Activated T-cell treated with anti-CD3 and anti-CD28 coated beads, Interleukin-2, amount 50 U/mL, for 24 hours (primary cell): ENCODE measurements at regions not wholly inside any gene's neighbourhood (a gene's known extent, or its start where the extent isn't known, plus 50 kb on each side); places are given as distances from the start of the nearest gene placed in this dataset.

Experiments
- DNase-seq: peaks from one replicate; pipeline ENCODE4 v3.0.0-alpha.2; 2020
- H3K27ac Mint-ChIP-seq: 2 replicates; pipeline ENCODE4 v1.8.0; 2020; ENCODE audit warnings: mild to moderate bottlenecking, mixed read lengths
- H3K27me3 Mint-ChIP-seq: 2 replicates; pipeline ENCODE4 v1.8.0; 2020; ENCODE audit warnings: mixed read lengths
- H3K36me3 Mint-ChIP-seq: 2 replicates; pipeline ENCODE4 v1.8.0; 2020; ENCODE audit warnings: low read depth, mixed read lengths
- H3K4me1 Mint-ChIP-seq: 2 replicates; pipeline ENCODE4 v1.8.0; 2020; ENCODE audit warnings: low read depth, mixed read lengths
- H3K4me3 Mint-ChIP-seq: 2 replicates; pipeline ENCODE4 v1.8.0; 2020; ENCODE audit warnings: mild to moderate bottlenecking, moderate library complexity, mixed read lengths
- H3K9me3 Mint-ChIP-seq: 2 replicates; pipeline ENCODE4 v1.8.0; 2020; ENCODE audit warnings: mixed read lengths

DNA sequence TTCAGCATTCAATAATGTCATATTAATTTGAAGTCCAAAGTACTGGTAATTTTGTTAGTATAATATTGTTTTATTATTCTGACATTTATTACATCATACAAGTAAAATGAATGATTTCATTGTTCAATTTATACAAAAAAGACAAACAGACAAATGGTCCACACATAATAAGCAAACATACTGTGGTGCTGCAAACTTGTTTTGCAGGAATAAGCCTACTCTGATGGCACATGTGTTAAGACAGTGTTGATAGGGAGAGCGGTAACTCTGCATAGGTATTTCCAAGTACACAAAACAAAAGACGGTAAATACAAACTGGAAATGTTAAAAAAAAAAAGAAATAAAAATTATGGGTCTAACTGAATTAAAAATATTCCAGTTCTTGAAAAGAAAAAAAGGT is 59.7 kb upstream of the DPYD start:
- H3K9me3 Mint-ChIP-seq, result no peaks in the 10 kb centered on the region
- no peaks in the 10 kb centered on the region for H3K36me3 Mint-ChIP-seq

DNA sequence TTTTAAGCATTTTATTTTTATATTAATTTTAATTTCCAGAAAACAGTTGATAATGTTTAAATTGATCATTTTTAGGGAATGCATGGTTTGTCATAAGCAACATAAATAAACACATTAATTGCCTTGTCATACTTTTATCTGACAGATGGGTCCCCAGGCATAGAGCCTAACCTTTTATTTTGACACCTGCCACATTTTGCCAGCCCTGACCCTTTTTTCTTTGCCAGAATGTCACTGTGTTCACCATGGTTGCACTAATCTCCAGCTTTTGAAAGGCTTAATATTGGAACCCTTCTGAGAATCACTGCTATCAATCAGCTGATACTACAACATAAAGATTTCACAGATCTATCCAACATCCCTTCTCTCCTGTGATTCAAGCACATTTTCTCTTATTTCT is 56.0 kb upstream of the DPYD start:
- Mint-ChIP-seq H3K27me3 (peaks cover 4% of the 10 kb centered on the region), H3K4me3 (no peak overlapping the region), H3K36me3 (no peaks in the 10 kb centered on the region), H3K9me3 (no peaks in the 10 kb centered on the region), H3K27ac (no peak overlapping the region), H3K4me1 (no peaks in the 10 kb centered on the region)
- DNase-seq, result no peak

More for the DNA sequence above, 59.7 kb upstream of the DPYD start:
- Mint-ChIP-seq H3K27ac (no peak overlapping the region), H3K4me1 (no peaks in the 10 kb centered on the region), H3K27me3 (no peaks in the 10 kb centered on the region), H3K4me3 (no peak overlapping the region)
- no peak for DNase-seq
